WTC11 (cell line): ENCODE measurements at regions not wholly inside any gene's neighbourhood (a gene's known extent, or its start where the extent isn't known, plus 50 kb on each side); places are given as distances from the start of the nearest gene placed in this dataset.

Experiments
- ATAC-seq: fragments of 200-7000 bp; cut with Tn5 transposase; 2 replicates; pipeline ENCODE4 v1.10.0; 2021; ENCODE audit warnings: mild to moderate bottlenecking, moderate library complexity
- CTCF ChIA-PET: fragments of 300-600 bp; sonication (Branson Sonifier 250); formaldehyde crosslinking; loops from one replicate; lab custom pipeline; 2021; ENCODE audit warnings: antibody characterized with exemption; lab: Charles Lee
- POLR2A ChIA-PET: fragments of 350-600 bp; sonication (Branson Sonifier 250); formaldehyde crosslinking; loops from one replicate; lab custom pipeline; 2021; ENCODE audit warnings: antibody characterized with exemption; lab: Charles Lee
- DNase-seq: peaks from one replicate; pipeline ENCODE4 v3.0.0; 2021; ENCODE audit warnings: low spot score
- H3K27ac Mint-ChIP-seq: 2 replicates; pipeline ENCODE4 v1.8.0; 2021; ENCODE audit warnings: mixed read lengths
- H3K27me3 Mint-ChIP-seq: 2 replicates; pipeline ENCODE4 v1.8.0; 2021; ENCODE audit warnings: low read depth, mild to moderate bottlenecking, moderate library complexity, mixed read lengths
- H3K36me3 Mint-ChIP-seq: 2 replicates; pipeline ENCODE4 v1.8.0; 2021; ENCODE audit warnings: mixed read lengths
- H3K4me1 Mint-ChIP-seq: 2 replicates; pipeline ENCODE4 v1.8.0; 2022; ENCODE audit warnings: mixed read lengths
- H3K4me3 Mint-ChIP-seq: 2 replicates; pipeline ENCODE4 v1.8.0; 2021; ENCODE audit warnings: mild to moderate bottlenecking, moderate library complexity, mixed read lengths
- H3K9me3 Mint-ChIP-seq: 2 replicates; pipeline ENCODE4 v1.8.0; 2021; ENCODE audit warnings: mixed read lengths
- AR ChIP-seq: fragments of 250-450 bp; sonication (Bioruptor Pico); IDR thresholded peaks from 2 replicates; pipeline ENCODE4 v1.9.0; 2021; ENCODE audit warnings: mild to moderate bottlenecking
- CREM ChIP-seq: sonication (generic); formaldehyde crosslinking; IDR thresholded peaks from 2 replicates; pipeline ENCODE4 v1.8.1; 2022; ENCODE audit warnings: mild to moderate bottlenecking, missing genetic modification reagents, moderate library complexity
- FOXP1 ChIP-seq: sonication (generic); formaldehyde crosslinking; IDR thresholded peaks from 2 replicates; pipeline ENCODE4 v1.8.0; 2022; ENCODE audit warnings: missing genetic modification reagents, mild to moderate bottlenecking, moderate library complexity, borderline replicate concordance
- JAZF1 ChIP-seq: fragments of 250-450 bp; sonication (Bioruptor Pico); IDR thresholded peaks from 2 replicates; pipeline ENCODE4 v1.9.0; 2021; ENCODE audit warnings: moderate library complexity, mild to moderate bottlenecking, inconsistent platforms
- NFYB ChIP-seq: sonication (generic); formaldehyde crosslinking; conservative IDR thresholded peaks from 2 replicates; pipeline ENCODE4 v1.8.0; 2022; ENCODE audit warnings: low read depth, missing genetic modification reagents
- NR3C1 ChIP-seq: sonication (generic); formaldehyde crosslinking; conservative IDR thresholded peaks from 2 replicates; pipeline ENCODE4 v1.8.1; 2023; ENCODE audit warnings: low read depth, mild to moderate bottlenecking, missing genetic modification reagents
- PRRX2 ChIP-seq: fragments of 250-450 bp; sonication (Bioruptor Pico); IDR thresholded peaks from 2 replicates; pipeline ENCODE4 v1.8.0; 2021; ENCODE audit warnings: mild to moderate bottlenecking
- SOX15 ChIP-seq: fragments of 250-450 bp; sonication (Bioruptor Pico); IDR thresholded peaks from 2 replicates; pipeline ENCODE4 v1.9.0; 2021; ENCODE audit warnings: mild to moderate bottlenecking
- ZBTB43 ChIP-seq: sonication (generic); formaldehyde crosslinking; IDR thresholded peaks from 2 replicates; pipeline ENCODE4 v1.8.1; 2023; ENCODE audit warnings: mild to moderate bottlenecking, missing genetic modification reagents
- ZMAT4 ChIP-seq: fragments of 250-450 bp; sonication (Bioruptor Pico); IDR thresholded peaks from 2 replicates; pipeline ENCODE4 v1.9.0; 2021; ENCODE audit warnings: mild to moderate bottlenecking
- ZNF317 ChIP-seq: sonication (generic); formaldehyde crosslinking; IDR thresholded peaks from 2 replicates; pipeline ENCODE4 v1.8.1; 2023; ENCODE audit warnings: low read depth, mild to moderate bottlenecking, moderate library complexity, missing genetic modification reagents, borderline replicate concordance
- ZNF671 ChIP-seq: fragments of 250-450 bp; sonication (Bioruptor Pico); IDR thresholded peaks from 2 replicates; pipeline ENCODE4 v1.8.0; 2021; ENCODE audit warnings: mild to moderate bottlenecking
- TF ChIP-seq, protein P1 (sequence below): sonication (generic); formaldehyde crosslinking; IDR thresholded peaks from 2 replicates; pipeline ENCODE4 v1.8.1; 2022; ENCODE audit warnings: low read depth, mild to moderate bottlenecking, moderate library complexity, missing genetic modification reagents, borderline replicate concordance
- TF ChIP-seq, protein P2 (sequence below): fragments of 250-450 bp; sonication (Bioruptor Pico); conservative IDR thresholded peaks from 2 replicates; pipeline ENCODE4 v1.9.0; 2021; ENCODE audit warnings: mild to moderate bottlenecking
- TF ChIP-seq, protein P3 (sequence below): sonication (generic); formaldehyde crosslinking; IDR thresholded peaks from 2 replicates; pipeline ENCODE4 v1.8.1; 2023; ENCODE audit warnings: mild to moderate bottlenecking, missing genetic modification reagents
- TF ChIP-seq, protein P4 (sequence below): fragments of 250-450 bp; sonication (Bioruptor Pico); IDR thresholded peaks from 2 replicates; pipeline ENCODE4 v1.9.0; 2021; ENCODE audit warnings: mild to moderate bottlenecking, borderline replicate concordance
- TF ChIP-seq, protein P5 (sequence below): fragments of 200-600 bp; IDR thresholded peaks from 2 replicates; pipeline ENCODE4 v1.8.0; 2022; ENCODE audit warnings: antibody characterized with exemption
- TF ChIP-seq, protein P6 (sequence below): sonication (generic); formaldehyde crosslinking; IDR thresholded peaks from 2 replicates; pipeline ENCODE4 v1.8.1; 2022; ENCODE audit warnings: mild to moderate bottlenecking, moderate library complexity, missing genetic modification reagents

- TF ChIP-seq, protein P1, sequence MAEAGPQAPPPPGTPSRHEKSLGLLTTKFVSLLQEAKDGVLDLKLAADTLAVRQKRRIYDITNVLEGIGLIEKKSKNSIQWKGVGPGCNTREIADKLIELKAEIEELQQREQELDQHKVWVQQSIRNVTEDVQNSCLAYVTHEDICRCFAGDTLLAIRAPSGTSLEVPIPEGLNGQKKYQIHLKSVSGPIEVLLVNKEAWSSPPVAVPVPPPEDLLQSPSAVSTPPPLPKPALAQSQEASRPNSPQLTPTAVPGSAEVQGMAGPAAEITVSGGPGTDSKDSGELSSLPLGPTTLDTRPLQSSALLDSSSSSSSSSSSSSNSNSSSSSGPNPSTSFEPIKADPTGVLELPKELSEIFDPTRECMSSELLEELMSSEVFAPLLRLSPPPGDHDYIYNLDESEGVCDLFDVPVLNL (CRISPR knock-in tag): no peak
- TF ChIP-seq FOXP1 (CRISPR knock-in tag) (no peak), SOX15 (no peak), NFYB (CRISPR knock-in tag) (no peak), ZBTB43 (no peak), NR3C1 (no peak), CREM (CRISPR knock-in tag) (no peak), AR (CRISPR knock-in tag) (no peak)
- TF ChIP-seq, protein P2, sequence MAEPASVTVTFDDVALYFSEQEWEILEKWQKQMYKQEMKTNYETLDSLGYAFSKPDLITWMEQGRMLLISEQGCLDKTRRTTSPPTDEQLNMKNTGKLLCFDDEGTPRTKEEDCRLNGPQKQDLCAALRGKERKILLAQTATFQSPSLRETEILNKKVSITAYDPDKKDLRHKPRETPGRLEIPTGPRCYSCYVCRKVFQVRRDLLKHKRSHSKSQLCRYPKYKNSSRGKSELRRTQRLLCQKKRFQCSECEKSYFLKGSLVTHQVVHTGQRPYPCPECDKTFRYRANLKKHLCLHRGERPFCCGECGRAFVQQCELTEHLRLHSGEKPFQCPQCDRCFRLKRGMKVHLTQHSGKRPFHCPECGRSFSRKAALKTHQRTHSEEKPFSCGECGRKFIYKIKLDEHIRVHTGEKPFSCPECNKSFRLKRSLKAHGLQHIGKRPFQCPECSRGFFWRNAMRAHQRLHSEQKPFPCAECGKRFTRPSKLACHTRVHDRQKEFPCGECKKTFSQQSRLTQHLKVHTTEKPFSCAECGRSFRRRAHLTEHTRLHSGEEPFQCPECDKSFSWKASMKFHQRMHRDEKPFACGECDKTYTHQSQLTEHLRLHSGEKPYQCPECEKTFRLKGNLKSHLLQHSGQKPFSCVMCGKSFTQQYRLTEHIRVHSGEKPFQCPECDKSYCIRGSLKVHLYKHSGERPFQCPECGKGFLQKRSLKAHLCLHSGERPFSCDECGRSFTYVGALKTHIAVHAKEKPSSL (CRISPR knock-in tag): no peak
- TF ChIP-seq, protein P3, sequence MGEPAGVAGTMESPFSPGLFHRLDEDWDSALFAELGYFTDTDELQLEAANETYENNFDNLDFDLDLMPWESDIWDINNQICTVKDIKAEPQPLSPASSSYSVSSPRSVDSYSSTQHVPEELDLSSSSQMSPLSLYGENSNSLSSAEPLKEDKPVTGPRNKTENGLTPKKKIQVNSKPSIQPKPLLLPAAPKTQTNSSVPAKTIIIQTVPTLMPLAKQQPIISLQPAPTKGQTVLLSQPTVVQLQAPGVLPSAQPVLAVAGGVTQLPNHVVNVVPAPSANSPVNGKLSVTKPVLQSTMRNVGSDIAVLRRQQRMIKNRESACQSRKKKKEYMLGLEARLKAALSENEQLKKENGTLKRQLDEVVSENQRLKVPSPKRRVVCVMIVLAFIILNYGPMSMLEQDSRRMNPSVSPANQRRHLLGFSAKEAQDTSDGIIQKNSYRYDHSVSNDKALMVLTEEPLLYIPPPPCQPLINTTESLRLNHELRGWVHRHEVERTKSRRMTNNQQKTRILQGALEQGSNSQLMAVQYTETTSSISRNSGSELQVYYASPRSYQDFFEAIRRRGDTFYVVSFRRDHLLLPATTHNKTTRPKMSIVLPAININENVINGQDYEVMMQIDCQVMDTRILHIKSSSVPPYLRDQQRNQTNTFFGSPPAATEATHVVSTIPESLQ (CRISPR knock-in tag): no peak
- TF ChIP-seq, protein P4, sequence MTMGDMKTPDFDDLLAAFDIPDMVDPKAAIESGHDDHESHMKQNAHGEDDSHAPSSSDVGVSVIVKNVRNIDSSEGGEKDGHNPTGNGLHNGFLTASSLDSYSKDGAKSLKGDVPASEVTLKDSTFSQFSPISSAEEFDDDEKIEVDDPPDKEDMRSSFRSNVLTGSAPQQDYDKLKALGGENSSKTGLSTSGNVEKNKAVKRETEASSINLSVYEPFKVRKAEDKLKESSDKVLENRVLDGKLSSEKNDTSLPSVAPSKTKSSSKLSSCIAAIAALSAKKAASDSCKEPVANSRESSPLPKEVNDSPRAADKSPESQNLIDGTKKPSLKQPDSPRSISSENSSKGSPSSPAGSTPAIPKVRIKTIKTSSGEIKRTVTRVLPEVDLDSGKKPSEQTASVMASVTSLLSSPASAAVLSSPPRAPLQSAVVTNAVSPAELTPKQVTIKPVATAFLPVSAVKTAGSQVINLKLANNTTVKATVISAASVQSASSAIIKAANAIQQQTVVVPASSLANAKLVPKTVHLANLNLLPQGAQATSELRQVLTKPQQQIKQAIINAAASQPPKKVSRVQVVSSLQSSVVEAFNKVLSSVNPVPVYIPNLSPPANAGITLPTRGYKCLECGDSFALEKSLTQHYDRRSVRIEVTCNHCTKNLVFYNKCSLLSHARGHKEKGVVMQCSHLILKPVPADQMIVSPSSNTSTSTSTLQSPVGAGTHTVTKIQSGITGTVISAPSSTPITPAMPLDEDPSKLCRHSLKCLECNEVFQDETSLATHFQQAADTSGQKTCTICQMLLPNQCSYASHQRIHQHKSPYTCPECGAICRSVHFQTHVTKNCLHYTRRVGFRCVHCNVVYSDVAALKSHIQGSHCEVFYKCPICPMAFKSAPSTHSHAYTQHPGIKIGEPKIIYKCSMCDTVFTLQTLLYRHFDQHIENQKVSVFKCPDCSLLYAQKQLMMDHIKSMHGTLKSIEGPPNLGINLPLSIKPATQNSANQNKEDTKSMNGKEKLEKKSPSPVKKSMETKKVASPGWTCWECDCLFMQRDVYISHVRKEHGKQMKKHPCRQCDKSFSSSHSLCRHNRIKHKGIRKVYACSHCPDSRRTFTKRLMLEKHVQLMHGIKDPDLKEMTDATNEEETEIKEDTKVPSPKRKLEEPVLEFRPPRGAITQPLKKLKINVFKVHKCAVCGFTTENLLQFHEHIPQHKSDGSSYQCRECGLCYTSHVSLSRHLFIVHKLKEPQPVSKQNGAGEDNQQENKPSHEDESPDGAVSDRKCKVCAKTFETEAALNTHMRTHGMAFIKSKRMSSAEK (CRISPR knock-in tag): no peak
These were observed 886.9 kb downstream of the AMY1C start (continued) for GRCh38 chr1:104636581-104636980.

GRCh38 chr1:104646233-104646632, 896.5 kb downstream of the AMY1C start:
- DNase-seq (no peak), ATAC-seq (no peak)
- ChIA-PET POLR2A (no interaction called here), CTCF (no interaction called here)
- no peaks in the 10 kb centered on the region for H3K27me3 Mint-ChIP-seq
- no peaks in the 10 kb centered on the region for H3K36me3 Mint-ChIP-seq
- H3K4me3 Mint-ChIP-seq: no peak overlapping the region
- H3K4me1 Mint-ChIP-seq: no peaks in the 10 kb centered on the region; the same call in 1 of the 2 replicates
- H3K9me3 Mint-ChIP-seq: no peaks in the 10 kb centered on the region
- no peak overlapping the region for H3K27ac Mint-ChIP-seq
- TF ChIP-seq PRRX2 (CRISPR knock-in tag): no peak
- TF ChIP-seq, protein P5, sequence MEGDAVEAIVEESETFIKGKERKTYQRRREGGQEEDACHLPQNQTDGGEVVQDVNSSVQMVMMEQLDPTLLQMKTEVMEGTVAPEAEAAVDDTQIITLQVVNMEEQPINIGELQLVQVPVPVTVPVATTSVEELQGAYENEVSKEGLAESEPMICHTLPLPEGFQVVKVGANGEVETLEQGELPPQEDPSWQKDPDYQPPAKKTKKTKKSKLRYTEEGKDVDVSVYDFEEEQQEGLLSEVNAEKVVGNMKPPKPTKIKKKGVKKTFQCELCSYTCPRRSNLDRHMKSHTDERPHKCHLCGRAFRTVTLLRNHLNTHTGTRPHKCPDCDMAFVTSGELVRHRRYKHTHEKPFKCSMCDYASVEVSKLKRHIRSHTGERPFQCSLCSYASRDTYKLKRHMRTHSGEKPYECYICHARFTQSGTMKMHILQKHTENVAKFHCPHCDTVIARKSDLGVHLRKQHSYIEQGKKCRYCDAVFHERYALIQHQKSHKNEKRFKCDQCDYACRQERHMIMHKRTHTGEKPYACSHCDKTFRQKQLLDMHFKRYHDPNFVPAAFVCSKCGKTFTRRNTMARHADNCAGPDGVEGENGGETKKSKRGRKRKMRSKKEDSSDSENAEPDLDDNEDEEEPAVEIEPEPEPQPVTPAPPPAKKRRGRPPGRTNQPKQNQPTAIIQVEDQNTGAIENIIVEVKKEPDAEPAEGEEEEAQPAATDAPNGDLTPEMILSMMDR: no peak
- no peak for TF ChIP-seq JAZF1 (CRISPR knock-in tag)
- TF ChIP-seq, protein P6, sequence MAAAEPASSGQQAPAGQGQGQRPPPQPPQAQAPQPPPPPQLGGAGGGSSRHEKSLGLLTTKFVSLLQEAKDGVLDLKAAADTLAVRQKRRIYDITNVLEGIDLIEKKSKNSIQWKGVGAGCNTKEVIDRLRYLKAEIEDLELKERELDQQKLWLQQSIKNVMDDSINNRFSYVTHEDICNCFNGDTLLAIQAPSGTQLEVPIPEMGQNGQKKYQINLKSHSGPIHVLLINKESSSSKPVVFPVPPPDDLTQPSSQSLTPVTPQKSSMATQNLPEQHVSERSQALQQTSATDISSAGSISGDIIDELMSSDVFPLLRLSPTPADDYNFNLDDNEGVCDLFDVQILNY (CRISPR knock-in tag): no peak
- TF ChIP-seq ZNF317 (CRISPR knock-in tag): no peak
- TF ChIP-seq ZMAT4 (CRISPR knock-in tag): no peak
- TF ChIP-seq ZNF671 (CRISPR knock-in tag): no peak
